Ovary (tissue), 7 donors: ENCODE measurements at regions not wholly inside any gene's neighbourhood (a gene's known extent, or its start where the extent isn't known, plus 50 kb on each side); places are given as distances from the start of the nearest gene placed in this dataset.
"Not testable (repeated sequence)": the region's sequence is repeated elsewhere in the genome, so short reads cannot be mapped to it uniquely, and the experiment has no call there.

Source experiments
- DNase-seq, 5 donors: peaks; one replicate each; pipeline ENCODE4 v3.0.0-alpha.2; 2019 to 2020
- H3K27ac ChIP-seq, 2 donors: fragments of 200-600 bp; one replicate each; pipeline versions ENCODE4 v1.5.1 to v1.8.0; 2019 to 2022
- H3K27me3 ChIP-seq: fragments of 200-600 bp; one replicate; pipeline ENCODE4 v1.8.0; 2022
- H3K36me3 ChIP-seq: fragments of 200-600 bp; sonication (generic); one replicate; pipeline ENCODE4 v1.5.1; 2019
- H3K4me1 ChIP-seq: one replicate; pipeline ENCODE4 v1.8.1; 2013; ENCODE audit warnings: mild to moderate bottlenecking, moderate library complexity; ENCODE audit not compliant: insufficient read depth
- H3K4me3 ChIP-seq: fragments of 200-600 bp; sonication (generic); one replicate; pipeline ENCODE4 v1.5.1; 2017
- H3K9me3 ChIP-seq, 2 donors: fragments of 200-600 bp in 1 of 2; sonication (generic) in 1 of 2; one replicate each; pipeline versions ENCODE4 v1.5.1 to v1.8.1; 2013 to 2019; ENCODE audit warnings: mild to moderate bottlenecking in 1 of 2, moderate library complexity in 1 of 2
- EP300 ChIP-seq: sonication (generic); formaldehyde crosslinking; IDR thresholded peaks from one replicate; pipeline ENCODE4 v1.6.1; 2017; ENCODE audit warnings: antibody characterized with exemption
- POLR2A ChIP-seq: fragments of 450-650 bp; IDR thresholded peaks from one replicate; pipeline ENCODE4 v1.6.1; 2017; ENCODE audit warnings: antibody characterized with exemption, mild to moderate bottlenecking, moderate library complexity
- WGBS, 3 donors: extraction: QIAGEN DNeasy Blood & Tissue Kit in 1 of 3; methylation state at CpG; one replicate each; pipeline versions ENCODE4 v1.1.5 to v1.1.7; 2013 to 2017; 5-methylcytosine and 5-hydroxymethylcytosine counted together
- intact Hi-C, 4 donors: fragments of 100-400 bp; cut with DNase I; formaldehyde crosslinking; loops; one replicate each; pipeline versions ENCODE4 v1.11.0 to v1.15.1; 2022 to 2023
- TF ChIP-seq, protein P1 (sequence below), 3 donors: fragments of 450-650 bp in 2 of 3; fragments of 200-600 bp in 1 of 3; IDR thresholded peaks; one replicate each; pipeline versions ENCODE4 v1.5.1 to v1.8.0; 2016 to 2022; ENCODE audit warnings: antibody characterized with exemption in 3 of 3, mild to moderate bottlenecking in 1 of 3
- donor health status: DM: no; HTN: no; CAD: no; lungs with moderate emphysema.
- donor health status: DM: no; HTN: no; CAD: no.
- donor health status: Bipolar disorder and iron deficiency.
- donor health status: DM: no; HTN: no; CAD: no.
- donor health status: DM: yes; HTN: yes; CAD: no.

DNA sequence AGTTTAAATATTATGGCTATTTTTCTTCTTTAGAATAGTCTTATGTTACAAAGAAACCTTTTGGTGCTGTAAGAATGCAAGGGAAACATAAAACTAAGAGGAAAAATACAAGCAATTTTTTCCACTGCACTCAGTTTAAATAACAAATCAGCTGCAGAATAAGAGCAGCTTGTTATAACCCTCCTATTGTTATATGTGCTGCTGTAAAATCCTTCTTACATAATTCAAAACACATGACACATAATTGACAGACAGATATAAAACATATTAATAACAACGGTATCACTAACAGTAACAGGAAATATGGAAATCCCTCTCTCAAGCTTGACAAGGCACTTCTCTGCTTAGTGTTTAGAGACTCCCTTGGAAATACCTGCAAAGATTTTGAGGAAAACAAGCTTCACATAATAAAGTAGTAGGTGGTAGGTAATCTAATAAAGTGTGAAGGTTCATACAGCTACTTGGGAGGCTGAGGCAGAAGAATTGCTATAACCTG is 385.3 kb upstream of the HS3ST1 start:
- Histone ChIP-seq H3K27me3 (no peaks in the 10 kb centered on the region), H3K9me3 (no peaks in the 10 kb centered on the region), H3K36me3 (no peaks in the 10 kb centered on the region), H3K4me3 (no peak overlapping the region), H3K27ac (no peak overlapping the region), H3K4me1 (no peaks in the 10 kb centered on the region)
- DNase-seq: no peak
- TF ChIP-seq POLR2A (no peak), EP300 (no peak)
- TF ChIP-seq, protein P1, sequence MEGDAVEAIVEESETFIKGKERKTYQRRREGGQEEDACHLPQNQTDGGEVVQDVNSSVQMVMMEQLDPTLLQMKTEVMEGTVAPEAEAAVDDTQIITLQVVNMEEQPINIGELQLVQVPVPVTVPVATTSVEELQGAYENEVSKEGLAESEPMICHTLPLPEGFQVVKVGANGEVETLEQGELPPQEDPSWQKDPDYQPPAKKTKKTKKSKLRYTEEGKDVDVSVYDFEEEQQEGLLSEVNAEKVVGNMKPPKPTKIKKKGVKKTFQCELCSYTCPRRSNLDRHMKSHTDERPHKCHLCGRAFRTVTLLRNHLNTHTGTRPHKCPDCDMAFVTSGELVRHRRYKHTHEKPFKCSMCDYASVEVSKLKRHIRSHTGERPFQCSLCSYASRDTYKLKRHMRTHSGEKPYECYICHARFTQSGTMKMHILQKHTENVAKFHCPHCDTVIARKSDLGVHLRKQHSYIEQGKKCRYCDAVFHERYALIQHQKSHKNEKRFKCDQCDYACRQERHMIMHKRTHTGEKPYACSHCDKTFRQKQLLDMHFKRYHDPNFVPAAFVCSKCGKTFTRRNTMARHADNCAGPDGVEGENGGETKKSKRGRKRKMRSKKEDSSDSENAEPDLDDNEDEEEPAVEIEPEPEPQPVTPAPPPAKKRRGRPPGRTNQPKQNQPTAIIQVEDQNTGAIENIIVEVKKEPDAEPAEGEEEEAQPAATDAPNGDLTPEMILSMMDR (IDR thresholded peaks at IDR 0.05): no peak
- WGBS, 3 donors: 62 to 71% (median 68%) methylated on average over 1 of the region's 1 CpG
- intact Hi-C loops: no loop called here

DNA sequence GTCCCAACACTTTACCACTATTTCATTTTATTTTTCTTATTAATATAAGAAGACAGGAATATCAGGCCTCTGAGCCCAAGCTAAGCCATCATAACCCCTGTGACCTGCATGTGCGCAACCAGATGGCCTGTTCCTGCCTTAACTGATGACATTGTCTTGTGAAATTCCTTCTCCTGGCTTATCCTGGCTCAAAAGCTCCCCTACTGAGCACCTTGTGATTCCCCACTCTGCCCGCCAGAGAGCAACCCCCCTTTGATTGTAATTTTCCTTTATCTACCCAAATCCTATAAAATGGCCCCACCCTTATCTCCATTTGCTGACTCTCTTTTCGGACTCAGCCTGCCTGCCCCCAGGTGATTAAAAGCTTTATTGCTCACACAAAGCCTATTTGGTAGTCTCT is 382.8 kb upstream of the HS3ST1 start:
- H3K27ac ChIP-seq, H3K9me3 ChIP-seq, intact Hi-C loops, H3K27me3 ChIP-seq, H3K36me3 ChIP-seq, H3K4me3 ChIP-seq, H3K4me1 ChIP-seq, DNase-seq: not testable (repeated sequence)
- WGBS, 3 donors: 93 to 97% (median 95%) methylated on average over 3 of the region's 3 CpGs

DNA sequence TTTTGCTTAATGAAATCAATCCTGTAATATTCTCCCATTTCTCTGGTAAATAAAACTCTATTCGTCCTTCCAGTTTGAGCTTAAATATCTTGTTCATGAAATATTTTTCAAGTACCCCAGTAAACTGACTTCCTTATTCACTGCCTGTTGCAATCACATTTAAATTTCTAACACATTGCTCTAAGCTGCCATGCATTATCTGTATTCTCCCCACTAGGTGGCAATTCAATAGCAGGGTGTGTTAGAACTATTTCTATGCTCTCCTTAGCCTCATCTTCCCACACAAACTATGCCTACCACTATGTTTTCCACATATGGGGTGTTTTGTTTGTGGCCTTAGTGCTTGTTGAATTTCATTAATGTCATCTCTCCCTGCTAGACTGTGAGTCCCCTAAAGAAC is 377.1 kb upstream of the HS3ST1 start:
- no peak overlapping the region for H3K4me3 ChIP-seq
- 15 to 31% (median 20%) methylated on average over 1 of the region's 1 CpG for WGBS, 3 donors

DNA sequence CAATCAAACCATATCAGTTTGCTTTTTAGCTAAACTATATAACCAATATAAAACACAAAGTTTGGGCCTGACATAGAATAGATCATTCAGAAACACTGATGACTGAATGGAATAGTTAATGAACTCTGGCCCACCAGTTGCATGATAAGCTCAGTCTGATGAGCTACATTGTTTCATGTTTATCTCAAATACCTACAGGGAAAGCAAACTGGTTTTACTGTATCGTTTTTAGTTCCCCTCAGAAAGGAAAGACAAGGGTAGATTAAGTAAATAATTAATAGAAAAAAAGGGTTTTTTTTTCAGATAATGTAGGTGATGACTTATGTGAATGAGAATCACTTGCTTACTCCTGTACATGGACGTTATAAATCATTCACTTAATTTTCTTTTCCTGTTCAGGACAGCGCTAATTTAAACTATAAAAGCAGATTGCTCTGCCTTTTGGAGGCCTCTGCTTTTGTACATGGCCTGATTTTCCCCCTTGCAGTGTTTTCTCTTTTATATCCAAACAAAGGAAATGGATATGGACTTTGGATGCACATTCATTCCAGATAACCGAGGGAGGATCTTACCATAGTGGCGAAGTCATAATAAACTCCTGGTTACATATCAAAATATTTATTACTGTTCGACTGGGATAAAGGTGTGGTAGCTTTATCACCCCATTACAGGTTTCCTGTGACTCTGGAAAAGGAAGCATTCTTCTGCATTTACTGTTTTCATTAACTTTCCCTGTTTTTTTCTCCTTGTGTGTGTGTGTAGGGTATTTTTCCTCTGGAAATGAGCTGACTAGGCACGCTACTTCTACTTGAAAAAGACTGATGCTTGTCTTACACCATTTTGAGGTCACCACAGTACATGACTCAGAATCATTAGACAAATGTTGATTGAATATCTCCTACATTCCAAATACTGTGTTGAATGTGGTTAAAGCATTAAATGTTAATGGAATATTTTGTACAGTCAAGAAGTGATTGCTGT is 373.1 kb upstream of the HS3ST1 start:
- no peaks in the 10 kb centered on the region for H3K27me3 ChIP-seq
- WGBS, 3 donors: 36 to 53% (median 45%) methylated on average over 7 of the region's 7 CpGs
- no peaks in the 10 kb centered on the region for H3K36me3 ChIP-seq
- TF ChIP-seq, protein P1 (IDR thresholded peaks at IDR 0.05): no peak
- intact Hi-C loops: no loop called here
- H3K4me3 ChIP-seq: no peak overlapping the region
- DNase-seq: no peak
- H3K9me3 ChIP-seq: no peaks in the 10 kb centered on the region
- H3K4me1 ChIP-seq: no peaks in the 10 kb centered on the region
- no peak overlapping the region for H3K27ac ChIP-seq

More for the DNA sequence above, 377.1 kb upstream of the HS3ST1 start:
- Histone ChIP-seq H3K27me3 (no peaks in the 10 kb centered on the region), H3K9me3 (no peaks in the 10 kb centered on the region), H3K27ac (no peak overlapping the region), H3K36me3 (no peaks in the 10 kb centered on the region), H3K4me1 (no peaks in the 10 kb centered on the region)
- DNase-seq: no peak
- intact Hi-C loops: no loop called here
- TF ChIP-seq, protein P1 (IDR thresholded peaks at IDR 0.05): peak in 1 of 3 donors; percentile 40
- TF ChIP-seq POLR2A: no peak

DNA sequence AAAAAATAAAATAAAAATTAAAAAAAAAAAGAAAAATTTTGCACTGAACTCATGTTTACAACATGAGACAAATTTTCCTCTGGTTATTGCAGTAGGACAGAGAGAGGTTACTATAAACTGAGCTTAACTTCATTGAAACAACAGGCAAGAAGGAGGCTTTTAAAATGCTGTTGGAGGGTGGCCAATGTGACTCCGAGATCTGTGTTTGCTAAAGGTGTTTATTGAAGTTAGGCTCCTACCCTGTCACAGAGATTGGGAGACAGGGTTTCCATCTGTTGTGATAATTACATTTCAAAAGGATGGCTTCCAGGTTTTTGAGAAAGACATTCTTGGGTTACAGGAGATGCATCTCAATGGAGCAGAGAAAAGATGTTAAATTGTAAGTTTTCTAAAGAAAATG is 370.5 kb upstream of the HS3ST1 start:
- intact Hi-C loops: no loop called here
- TF ChIP-seq EP300: no peak
- TF ChIP-seq, protein P1 (IDR thresholded peaks at IDR 0.05): no peak
- no peak for TF ChIP-seq POLR2A
- H3K4me1 ChIP-seq: no peaks in the 10 kb centered on the region
- no peak overlapping the region for H3K4me3 ChIP-seq
- 54 to 59% (median 54%) methylated on average over 1 of the region's 1 CpG for WGBS, 3 donors
- H3K9me3 ChIP-seq: no peaks in the 10 kb centered on the region
- no peak for DNase-seq
- no peak overlapping the region for H3K27ac ChIP-seq
- no peaks in the 10 kb centered on the region for H3K36me3 ChIP-seq
- H3K27me3 ChIP-seq: no peaks in the 10 kb centered on the region
